ENCODE measurements at regions not wholly inside any gene's neighbourhood (a gene's known extent, or its start where the extent isn't known, plus 50 kb on each side); places are given as distances from the start of the nearest gene placed in this dataset.

- DNase-seq: no peak
Observed at GRCh38 chr11:13225038-13226001, 52.3 kb upstream of the BMAL1 start.

- no peak for DNase-seq
Observed at GRCh38 chr11:13227676-13228255, 49.8 kb upstream of the BMAL1 start.
